Cerebellar nuclear complex (tissue), 1 donor: ENCODE measurements at regions not wholly inside any gene's neighbourhood (a gene's known extent, or its start where the extent isn't known, plus 50 kb on each side); places are given as distances from the start of the nearest gene placed in this dataset.
"Not testable (repeated sequence)": the region's sequence is repeated elsewhere in the genome, so short reads cannot be mapped to it uniquely, and the experiment has no call there.

ENCODE experiments used
- DNase-seq, 2 experiments: peaks; one replicate each; lab custom pipeline; 2025; lab: John Stamatoyannopoulos, UW

DNA sequence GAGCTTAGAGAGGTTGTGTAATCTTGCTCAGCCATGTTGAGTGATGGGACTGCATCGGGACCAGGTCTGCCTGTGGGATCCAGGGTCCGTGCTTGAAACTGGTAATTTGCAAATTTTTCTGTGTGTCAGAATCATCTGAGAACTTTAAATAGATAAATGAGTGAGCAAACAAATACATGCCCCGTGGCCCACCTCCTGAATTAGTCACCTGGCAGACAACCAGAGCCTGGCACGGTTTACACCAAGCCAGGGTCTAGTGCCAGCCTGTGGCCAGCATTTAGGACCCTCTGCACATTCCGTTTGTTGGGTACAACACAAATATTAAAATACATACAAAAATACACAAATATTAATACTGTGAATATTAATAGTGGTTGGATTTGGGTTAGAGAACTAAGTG, 90.6 kb upstream of the STOX2 start:
- DNase-seq: no peak

DNA sequence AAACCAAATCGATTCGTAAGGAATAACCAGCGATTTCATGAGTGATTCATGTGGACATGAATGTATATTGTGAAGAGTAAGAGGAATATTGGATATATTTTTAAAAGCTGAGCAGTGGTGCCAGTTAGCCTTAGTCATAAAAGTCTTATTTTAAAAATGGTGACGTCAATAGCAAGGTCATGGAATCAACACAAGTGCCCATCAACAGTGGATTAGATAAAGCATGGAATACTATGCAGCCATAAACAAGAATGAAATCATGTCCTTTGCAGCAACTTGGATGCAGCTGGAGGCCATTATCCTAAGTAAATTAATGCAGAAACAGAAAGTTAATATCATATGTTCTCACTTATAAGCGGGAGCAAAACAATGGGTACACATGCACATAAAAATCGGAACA, 89.0 kb upstream of the STOX2 start:
- DNase-seq: no peak

DNA sequence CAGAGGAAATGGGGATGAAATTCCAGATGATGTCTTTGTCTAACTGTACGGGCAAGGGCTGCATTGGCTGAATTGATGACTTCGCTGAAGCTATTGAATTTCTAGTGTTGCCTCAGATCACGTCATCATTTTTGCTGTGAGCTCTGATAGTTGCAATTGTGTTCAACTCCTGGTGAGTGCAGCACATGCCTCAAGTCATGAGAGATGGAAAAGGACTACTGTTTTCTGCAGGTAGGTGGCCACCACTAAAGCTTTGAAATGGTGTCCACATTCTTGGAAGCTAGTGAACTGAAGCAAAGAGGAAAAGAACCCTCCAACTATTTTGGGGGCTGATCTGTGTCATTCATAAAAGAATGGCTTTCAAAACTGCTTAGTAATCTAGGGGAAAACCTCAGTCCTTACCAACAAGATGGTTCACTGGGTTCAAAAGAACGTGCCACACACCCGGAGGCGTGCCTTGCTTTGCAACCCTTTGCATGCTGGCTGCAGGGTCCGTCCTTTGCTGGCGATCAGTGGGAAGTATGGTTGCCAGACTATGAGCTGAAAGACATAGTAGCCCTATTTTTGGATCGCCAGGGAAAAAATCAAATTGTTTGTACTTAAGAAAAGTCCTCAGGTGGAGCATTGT, 88.1 kb upstream of the STOX2 start:
- DNase-seq: no peak

DNA sequence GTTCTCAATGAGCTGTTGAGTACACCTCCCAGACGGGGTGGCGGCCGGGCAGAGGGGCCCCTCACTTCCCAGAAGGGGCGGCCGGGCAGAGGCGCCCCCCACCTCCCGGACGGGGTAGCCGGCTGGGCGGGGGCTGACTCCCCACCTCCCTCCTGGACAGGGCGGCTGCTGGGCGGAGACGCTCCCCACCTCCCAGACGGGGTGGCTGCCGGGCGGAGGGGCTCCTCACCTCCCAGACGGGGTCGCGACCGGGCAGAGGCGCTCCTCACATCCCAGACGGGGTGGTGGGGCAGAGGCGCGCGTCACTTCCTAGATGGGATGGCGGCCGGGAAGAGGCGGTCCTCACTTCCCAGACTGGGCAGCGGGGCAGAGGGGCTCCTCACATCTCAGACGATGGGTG, 86.5 kb upstream of the STOX2 start:
- not testable (repeated sequence) for DNase-seq

DNA sequence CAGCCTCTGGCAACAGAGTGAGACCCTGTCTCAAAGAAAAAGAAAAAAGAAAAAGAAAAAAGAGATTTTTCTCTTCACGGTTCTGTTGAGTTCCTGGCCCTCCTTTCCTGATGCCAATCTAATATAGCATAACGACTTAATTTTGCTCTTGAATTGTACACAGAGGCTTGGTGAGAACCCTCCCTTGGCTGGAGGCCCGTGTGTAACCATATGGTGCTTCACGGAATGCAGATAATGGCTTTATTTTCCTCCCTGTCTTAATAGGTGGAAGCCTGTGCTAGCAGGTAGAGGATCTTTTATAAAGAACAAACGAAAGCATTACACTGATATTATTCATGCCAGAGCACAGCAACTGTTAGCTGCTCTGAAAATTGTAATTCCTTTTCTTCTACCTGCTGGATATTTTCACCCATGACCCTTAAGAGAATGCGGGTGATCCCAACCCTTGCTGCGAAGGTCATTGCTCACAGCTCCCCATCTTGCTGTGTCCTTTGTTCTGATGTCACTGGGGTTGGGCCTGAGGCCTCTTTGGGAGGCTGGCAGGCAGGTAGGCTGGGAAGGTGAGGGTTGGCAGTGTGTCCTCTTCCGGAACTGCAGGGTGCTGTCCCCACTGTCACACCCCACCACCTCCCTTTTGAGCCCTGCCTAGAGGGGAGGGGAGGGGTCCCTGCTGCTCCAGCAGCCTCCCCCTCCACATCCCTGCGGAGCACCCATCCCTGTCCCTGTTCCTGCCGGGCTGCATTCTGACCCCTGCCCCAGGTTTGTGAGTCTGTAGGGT, 83.8 kb upstream of the STOX2 start:
- no peak for DNase-seq

DNA sequence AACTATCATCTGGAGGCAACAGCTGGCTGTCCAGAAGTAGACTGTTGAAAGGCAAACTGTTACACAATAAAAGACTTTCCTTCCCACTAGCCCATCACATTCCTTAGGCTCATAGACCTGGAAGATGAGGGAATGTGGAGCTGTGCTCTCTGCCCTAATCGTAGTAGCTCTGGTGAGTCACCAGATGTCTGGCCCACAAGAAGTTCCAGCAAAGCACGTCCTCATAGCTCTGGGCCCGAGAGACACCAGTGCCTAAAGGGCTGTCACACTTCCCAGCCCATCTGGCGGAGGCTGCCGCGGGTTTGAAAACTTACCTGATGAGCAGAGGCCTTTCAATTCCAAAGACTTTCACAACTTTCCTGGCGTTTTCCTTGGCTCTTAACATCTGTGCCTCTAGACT, 81.7 kb upstream of the STOX2 start:
- DNase-seq: no peak

DNA sequence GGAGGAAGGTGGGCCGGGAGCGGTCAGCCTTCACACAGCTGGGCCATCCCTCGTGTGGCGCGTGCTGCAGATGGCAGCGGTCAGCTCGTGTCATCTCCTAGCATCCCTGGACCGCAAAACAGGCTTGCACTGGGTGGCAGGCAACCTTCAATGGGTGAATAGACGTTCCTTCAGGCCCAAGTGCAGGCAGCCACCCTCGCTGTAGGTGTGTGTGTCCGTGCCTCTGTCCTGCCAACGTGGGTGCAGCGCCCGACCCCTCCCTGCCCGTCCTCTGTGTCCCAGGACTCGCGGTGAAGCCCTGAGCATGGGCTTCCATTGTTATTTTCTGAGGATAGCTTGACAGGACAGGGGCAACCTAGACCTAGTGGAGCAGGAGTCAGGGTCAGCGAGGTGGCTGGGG, 79.8 kb upstream of the STOX2 start:
- no peak for DNase-seq

DNA sequence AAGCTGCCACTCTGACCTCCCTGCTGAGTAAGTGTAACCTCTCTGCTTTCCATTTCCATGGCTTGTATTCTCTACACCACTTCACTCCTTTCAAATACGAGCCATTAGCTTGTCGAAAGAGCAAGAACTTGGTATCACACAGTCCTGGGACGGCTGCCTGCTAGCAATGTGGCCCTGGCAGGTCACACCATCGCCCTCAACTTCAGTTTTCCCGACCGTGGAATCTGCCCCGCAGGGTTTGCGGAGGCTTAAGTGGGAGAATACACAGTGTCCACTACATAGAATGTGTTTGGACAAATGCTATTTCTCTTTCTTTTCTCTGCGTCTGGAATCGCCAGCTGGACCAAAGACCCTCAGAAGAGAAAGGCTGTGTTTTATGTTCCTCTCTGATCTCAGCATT, 78.6 kb upstream of the STOX2 start:
- no peak for DNase-seq

DNA sequence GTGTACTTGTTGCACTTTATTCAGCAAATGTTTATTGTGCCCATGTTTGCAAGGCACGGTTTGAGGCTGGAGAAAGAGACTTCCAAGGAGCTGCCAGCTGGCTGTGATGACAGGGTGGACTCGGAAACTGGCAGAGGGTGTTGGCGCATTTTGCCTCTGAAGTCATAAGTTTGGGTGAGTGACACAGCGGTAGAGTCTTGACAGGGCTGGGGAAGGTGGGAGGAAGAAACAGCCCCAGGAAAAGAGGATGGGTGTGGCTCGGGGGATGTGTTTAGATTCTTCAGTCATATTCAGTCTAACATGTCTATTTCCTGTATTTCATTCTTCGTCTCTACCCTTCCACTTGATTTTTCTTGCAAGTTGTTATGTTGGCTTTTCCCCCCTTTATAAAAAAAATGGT, 77.0 kb upstream of the STOX2 start:
- DNase-seq: no peak

DNA sequence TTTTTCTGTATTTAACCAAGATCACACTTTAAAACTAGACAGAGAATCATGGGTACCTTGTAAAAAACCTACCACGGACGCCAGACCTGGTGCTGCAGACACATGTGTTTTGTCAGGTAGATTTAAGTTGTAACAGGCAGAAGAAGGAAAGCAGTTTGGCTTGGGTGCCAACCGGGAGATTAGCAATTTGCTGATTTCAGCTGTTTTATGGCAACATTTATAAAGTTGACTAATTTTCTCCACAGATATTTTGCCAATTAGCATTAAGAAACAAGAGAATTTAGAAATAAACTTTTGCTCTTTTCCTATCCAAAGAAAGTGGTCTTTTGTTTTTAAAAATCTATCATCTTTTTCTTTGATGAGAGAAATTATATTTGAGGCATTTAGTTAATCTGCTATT, 76.3 kb upstream of the STOX2 start:
- no peak for DNase-seq

DNA sequence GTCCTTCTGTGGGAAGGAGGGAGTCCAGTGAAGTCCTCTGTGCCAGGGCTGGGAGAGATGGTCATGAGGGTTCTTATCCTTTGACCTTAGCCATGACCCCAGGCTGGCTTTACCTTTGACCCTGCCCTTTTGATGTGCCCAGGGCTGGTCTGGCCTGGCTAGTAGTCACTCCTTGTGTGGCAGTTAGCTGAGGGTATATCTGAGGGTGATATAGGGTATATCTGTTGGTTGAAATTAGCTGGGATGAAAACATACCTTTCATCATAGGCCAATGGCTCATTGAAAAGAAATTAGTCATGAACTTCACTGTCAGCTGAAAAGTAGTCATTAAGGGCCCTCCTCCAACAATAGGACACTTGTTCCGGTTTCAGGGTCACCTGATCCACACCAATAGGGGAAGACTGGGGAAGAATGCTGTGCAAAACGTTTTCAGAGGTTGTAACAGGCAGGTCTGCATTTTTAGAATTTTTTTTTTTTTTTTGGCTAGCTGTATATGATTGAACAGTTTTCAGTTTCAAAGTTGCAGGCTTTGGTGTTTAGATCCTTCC, 74.6 kb upstream of the STOX2 start:
- DNase-seq: no peak

DNA sequence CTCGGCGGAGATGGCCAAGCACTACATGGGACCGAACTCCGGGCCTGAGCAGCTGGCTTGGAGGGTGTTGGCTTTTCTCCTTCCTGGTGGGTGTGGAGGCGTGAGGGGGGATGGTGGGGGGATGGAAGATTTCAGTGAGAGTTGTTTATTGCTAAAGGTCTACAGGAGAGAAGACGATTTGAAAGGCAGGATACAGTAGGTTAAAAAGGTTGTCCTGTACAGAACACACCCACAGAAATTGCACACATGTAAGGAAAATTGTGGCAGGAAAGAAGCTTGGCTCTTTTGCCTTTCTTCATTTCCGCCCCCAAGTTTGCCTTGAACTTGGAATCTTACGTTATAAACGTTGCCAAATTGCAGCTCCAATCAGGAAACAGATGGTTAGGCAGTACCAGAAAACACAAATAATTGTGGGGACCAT, 74.1 kb upstream of the STOX2 start:
- DNase-seq: no peak

DNA sequence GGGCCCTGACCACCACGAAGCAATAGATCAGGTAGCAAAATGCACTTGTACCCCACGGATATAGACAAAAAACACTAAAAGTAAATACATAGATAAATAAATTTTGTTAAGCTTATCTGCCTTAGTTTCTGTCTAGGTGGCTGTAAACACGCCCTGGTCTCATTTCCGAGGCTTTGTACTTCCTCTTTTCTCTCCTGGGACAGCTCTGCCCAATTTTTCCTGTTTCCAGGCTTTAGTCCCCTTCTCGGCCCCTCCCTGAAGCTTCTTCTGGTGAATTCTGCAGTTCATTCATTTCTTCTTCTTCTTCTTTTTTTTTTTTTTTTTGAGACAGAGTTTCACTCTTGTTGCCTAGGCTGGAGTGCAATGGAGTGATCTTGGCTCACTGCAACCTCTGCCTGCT, 73.4 kb upstream of the STOX2 start:
- no peak for DNase-seq

DNA sequence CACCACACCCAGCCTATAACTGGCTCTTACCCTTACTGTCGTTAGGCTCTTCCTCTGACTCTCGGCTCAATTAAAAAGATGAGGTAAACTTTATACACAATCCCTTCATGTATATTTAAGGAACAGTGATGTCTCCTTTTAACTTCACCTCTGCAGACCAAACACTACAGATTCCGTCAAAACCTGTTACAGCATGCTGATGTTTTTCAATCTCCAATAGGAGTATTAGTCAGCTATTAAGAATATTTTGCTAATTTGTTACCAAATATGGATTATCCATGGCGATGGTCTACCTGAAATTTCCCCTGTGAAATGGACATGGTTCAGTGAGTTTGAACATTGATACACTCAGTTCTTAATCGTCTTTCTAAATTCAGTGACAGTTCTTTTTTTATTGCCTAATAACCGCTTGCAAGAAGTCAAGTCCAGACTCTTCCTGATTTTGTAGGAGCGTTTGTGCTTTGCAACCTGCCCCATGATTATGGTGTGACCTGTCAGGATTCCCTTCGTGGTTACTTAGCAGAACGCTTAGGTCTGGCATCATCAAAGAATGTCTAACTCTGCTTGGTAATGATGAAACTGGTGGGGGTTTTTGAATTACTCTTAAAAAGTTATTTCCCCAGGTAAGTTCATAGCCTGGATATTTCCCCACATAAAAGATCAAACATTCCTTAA, 72.2 kb upstream of the STOX2 start:
- no peak for DNase-seq

DNA sequence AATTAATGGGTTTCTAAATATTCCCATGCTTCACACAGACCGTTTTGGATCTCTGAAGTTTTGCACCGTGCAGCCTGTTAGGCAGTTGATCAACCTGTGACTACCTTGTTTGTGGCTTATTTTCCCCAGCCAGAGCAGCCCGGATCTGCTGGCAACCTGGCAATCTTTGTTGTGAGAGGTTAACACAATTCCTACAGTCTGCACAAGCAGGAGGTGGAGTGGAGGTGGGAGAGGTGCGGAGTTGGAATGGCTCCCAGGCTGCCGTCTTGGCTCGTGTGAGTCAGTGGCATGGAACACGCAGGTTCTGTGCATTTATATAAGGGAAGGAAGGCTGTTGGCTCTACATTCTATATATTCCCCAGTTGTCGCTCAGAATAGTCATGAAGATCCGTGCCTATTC, 70.9 kb upstream of the STOX2 start:
- no peak for DNase-seq

DNA sequence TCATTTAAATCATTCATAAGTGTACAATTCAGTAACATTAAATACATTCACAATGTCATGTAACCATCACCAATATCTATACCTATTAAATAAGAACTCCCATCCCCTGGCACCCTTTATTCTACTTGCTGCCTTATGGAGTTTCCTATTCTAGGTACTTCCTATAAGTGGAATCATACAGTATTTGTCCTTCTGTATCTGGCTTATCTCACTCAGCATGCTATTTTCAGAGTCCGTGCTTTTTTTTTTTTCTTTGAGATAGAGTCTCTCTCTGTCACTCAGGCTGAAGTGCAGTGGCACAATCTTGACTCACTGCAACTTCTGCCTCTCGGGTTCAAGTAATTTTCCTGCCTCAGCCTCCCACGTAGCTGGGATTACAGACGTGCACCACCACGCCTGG, 67.9 kb upstream of the STOX2 start:
- DNase-seq: no peak

DNA sequence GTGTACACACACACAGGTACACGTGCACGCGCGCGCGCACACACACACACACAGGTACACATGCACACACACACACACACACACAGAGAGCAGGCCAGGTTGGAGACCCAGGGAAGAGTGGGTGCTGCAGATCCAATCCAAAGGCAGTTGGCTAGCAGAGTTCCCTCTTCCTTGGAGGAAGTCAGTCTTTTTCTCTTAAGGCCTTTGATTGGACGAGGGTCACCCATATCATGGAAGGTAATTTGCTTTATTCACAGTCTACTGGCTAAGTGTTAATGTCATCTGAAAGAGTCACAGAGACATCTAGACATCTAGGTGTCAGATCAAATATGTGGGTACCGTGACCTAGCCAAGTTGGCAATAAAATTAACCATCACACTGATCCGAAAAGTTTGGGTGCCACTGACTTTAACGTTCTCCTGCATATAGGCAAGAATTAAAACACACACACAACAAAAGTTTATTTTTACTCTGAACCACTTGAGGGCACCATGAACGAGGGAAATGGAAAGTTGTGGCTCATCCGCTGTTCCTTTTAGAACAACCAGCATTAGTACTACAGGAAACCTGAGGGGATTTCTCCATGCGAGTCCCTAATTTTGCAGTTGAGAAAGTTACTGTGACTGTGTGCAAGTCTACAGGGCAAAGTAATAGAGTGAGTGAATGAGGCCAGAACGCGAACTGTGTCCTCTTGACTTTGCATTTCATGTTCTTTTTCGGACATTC, 66.0 kb upstream of the STOX2 start:
- DNase-seq: no peak

DNA sequence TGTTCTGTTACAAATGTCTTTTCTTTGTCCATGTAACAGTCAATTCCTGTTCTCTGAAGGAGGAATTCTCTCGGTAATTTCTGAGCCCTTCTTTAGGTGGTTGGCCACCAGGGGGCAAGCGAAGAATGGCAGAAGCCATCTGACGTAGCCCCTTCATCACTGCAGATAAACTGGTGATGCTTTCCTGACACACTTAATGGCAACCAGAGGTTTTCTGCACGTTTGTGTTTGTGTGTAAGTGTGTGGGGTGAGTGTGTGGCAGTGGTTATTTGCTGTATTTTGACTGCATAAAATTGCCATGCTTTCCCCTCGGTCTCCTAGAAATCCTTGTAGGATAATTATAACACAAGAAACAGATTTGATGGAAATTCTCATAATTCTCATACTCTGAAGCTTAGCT, 64.8 kb upstream of the STOX2 start:
- DNase-seq: peak in 1 of 2 experiments; percentile 9

DNA sequence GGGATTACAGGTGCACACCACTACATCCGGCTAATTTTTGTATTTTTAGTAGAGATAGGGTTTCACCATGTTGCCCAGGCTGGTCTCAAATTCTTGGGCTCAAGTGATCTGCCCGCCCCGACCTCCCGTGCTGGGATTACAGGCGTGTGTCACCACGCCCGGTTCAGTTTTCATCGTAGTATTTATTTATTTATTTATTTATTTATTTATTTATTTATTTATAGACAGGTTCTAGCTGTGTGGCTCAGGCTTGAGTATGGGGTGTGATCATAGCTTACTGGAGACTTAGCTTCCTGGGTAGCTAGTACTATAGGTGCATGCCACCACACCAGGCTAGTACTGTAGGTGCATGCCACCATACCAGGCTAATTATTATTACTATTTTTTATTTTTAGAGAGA, 64.1 kb upstream of the STOX2 start:
- no peak for DNase-seq

DNA sequence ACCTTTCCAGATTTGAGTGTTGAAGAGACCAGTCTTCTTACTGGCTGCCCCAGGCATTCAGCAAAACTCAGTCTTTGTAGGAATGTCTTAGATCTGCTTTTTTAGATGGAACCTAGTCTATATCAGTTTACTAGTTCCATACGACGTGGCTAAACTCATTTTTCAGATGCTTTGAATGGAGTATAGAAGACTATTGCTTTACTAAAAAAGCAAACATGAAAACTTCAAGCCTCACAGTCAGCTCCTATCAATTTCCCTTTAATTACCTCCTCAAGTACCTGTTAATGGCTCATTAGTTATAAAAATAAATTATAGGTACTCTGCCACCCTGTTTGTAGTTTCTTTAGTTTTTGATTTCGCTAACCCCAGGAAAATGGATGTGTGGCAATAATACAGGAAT, 63.0 kb upstream of the STOX2 start:
- DNase-seq: no peak

DNA sequence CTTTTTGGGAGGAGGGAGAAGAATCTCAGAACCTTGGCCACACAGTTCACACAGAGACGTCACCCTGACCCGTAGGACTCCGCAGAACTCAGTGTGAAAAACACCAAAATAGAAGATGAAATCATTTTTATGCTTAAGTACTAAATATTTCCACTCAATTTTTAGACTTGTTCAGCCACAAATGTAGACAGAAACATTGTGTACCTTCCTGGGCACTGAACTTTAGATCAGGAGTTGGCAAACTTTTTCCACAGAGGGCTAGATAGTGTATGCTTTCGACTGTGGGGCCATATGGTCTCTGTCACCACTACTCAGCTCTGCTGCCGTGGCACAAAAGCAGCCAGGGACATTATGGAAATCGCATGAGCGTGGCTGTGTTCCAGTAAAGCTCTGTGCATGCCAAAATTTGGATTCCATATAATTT, 61.8 kb upstream of the STOX2 start:
- DNase-seq: no peak

DNA sequence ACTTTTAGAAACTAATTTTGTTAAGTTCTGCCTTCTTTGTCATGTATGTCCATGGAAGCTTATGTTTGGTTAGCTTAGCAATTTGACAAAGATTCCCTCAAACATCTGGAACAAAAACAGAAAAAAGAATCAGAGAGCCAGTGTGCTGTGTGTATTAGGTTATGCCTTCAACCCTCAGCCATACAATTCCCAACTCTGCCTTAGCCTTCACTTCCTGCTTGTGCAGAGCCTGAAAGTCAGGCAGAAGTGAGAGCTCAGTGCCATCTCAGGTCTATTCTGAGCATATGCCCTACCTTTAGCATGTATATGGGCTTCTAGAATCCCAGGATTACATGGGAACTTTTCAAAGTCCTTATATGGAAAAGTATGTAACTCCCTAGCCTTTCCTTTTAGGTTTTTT, 58.2 kb upstream of the STOX2 start:
- DNase-seq: no peak
